OCI-LY3 (cell line): ENCODE measurements at regions not wholly inside any gene's neighbourhood (a gene's known extent, or its start where the extent isn't known, plus 50 kb on each side); places are given as distances from the start of the nearest gene placed in this dataset.

Experiments used
- CTCF ChIP-seq: fragments of 200-600, 300-600 bp; sonication (generic); IDR thresholded peaks from 2 replicates; pipeline ENCODE4 v1.5.1; 2014; ENCODE audit warnings: antibody characterized with exemption, low read length, low read depth
- EZH2phosphoT487 ChIP-seq: fragments of 200-600 bp; shearing (Covaris generic); IDR thresholded peaks from 2 replicates; pipeline ENCODE4 v1.6.1; 2018; ENCODE audit warnings: antibody characterized with exemption, mixed run types, low read depth

GRCh38 chr6:112743323-112743722, 396.2 kb downstream of the RFPL4B start:
- TF ChIP-seq CTCF (no peak), EZH2phosphoT487 (no peak)
